ENCODE measurements at regions not wholly inside any gene's neighbourhood (a gene's known extent, or its start where the extent isn't known, plus 50 kb on each side); places are given as distances from the start of the nearest gene placed in this dataset.

DNA sequence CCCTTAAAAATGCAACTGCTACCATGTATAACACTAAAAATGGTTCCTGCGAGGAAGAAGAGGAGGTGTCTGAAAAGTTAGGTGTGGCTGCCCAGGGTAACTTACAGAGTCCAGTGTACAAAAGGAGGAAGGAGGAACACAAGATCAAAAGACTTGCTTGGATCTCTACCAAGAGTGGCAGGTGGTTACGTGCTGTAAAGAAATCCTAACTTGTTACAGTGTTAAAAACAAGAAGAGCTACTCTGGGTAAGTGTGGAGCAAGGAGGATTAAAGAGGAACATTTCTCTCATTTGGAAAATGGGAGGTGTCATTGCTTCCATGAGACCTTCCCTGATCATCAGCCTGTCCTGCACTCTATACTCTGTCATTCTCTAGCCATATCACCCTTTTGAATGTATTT lies 242.0 kb downstream of the PTTG2 start:
- no peak for TF ChIP-seq CTCF (IDR thresholded peaks at IDR 0.05; ENCODE audit: low read depth, low read length)
- no peak overlapping the region for H3K4me3 ChIP-seq (ENCODE audit: low read depth, low read length)

DNA sequence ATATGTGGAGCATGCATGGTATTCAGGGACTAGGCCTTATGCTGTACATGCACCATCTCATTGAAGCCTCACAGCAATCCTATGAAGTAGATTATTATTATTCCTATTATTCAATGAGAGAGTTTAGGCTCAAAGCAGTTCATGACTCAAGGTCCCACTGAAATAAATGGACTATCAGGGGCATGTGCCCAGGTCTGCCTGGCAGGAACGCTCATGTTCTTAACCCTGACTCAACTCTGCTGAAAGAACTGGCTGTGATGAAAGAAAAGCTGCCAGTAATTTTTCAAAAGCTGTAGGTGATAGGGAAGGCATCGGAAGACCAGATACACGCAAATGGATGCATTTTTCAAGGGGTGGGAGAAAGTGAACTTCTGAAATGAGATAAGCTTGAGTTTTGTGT lies 243.4 kb downstream of the PTTG2 start:
- H3K4me3 ChIP-seq (ENCODE audit: low read depth, low read length), result no peak overlapping the region

DNA sequence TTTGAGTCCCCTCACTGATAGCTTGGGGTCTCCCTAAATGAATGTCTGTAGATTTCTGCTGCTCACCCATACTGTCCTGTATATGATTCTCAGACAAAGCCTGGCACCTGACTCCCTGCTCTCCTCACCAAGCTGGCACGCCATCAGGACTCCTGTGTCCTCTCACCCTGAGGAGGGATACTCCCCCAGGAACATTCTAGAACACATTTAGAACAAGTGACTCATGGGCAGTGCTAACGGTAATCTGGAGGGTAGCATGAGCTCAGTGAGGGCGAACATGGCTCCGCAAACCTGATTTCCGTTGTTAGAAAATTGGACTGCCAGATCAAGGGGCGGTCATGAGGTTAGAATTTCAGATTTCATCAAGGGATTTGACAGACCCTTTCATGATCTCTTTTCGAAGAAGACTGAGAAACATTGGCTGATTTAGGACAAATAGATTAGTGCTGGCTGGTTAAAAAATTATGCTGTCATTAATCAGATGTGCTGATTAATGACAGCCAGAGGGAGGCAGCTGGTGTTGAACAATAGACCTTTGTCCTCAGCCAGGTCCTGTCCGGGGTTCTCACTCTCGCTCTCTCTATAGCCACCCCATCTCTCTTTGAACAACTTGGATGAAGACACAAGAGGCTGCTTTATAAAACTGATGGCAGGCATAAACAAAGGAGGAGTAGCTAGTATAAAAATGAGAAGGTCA lies 244.3 kb downstream of the PTTG2 start:
- TF ChIP-seq CTCF (IDR thresholded peaks at IDR 0.05; ENCODE audit: low read depth, low read length), result no peak
- H3K4me3 ChIP-seq (ENCODE audit: low read depth, low read length), result no peak overlapping the region

More for the DNA sequence above, 243.4 kb downstream of the PTTG2 start:
- no peak for TF ChIP-seq CTCF (IDR thresholded peaks at IDR 0.05; ENCODE audit: low read depth, low read length)

DNA sequence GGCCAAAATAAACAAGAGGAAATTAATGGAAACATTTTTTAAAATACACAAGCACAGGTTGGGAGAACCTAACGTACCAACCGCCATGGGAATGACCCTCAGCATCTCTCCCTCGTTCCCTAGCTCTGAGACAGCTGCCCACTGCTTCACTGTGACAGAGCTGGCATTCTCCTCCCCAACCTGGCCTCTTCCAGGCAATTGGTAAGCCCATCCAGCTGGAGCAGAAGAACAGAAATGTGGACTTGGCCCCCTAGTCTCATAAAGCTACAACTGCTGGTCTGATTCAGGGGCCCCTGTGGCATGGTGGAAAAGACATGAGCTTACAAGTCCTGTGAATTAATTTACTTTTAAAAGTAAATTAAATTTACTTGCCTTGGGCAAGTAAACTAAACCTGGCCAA lies 245.1 kb downstream of the PTTG2 start:
- no peak for TF ChIP-seq CTCF (IDR thresholded peaks at IDR 0.05; ENCODE audit: low read depth, low read length)

GRCh38 chr4:38207110-38207457 lies 246.9 kb downstream of the PTTG2 start:
- no peak overlapping the region for H3K4me3 ChIP-seq (ENCODE audit: low read depth, low read length)
- no peak for TF ChIP-seq CTCF (IDR thresholded peaks at IDR 0.05; ENCODE audit: low read depth, low read length)

More for the DNA sequence above, 245.1 kb downstream of the PTTG2 start:
- H3K4me3 ChIP-seq (ENCODE audit: low read depth, low read length), result no peak overlapping the region

DNA sequence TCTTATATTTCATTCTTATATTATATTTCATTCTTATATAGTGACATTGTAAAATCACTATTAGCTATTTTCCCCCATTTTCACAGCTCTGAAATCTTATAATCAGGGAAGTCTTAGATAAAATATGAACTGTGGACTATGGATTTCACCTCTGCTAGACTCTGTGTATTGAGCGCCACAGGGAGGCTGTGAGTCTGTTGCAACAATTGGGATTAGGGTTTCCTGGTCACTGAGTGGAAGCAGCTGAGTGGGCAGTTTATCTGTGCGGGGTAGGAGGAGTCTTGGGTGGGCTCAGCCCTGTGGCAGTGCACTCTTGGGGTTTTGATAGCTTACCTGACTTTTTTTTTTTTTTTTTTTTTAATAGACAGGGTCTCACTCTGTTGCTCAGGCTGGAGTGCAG lies 249.5 kb downstream of the PTTG2 start:
- no peak for TF ChIP-seq CTCF (IDR thresholded peaks at IDR 0.05; ENCODE audit: low read depth, low read length)
- no peak overlapping the region for H3K4me3 ChIP-seq (ENCODE audit: low read depth, low read length)

DNA sequence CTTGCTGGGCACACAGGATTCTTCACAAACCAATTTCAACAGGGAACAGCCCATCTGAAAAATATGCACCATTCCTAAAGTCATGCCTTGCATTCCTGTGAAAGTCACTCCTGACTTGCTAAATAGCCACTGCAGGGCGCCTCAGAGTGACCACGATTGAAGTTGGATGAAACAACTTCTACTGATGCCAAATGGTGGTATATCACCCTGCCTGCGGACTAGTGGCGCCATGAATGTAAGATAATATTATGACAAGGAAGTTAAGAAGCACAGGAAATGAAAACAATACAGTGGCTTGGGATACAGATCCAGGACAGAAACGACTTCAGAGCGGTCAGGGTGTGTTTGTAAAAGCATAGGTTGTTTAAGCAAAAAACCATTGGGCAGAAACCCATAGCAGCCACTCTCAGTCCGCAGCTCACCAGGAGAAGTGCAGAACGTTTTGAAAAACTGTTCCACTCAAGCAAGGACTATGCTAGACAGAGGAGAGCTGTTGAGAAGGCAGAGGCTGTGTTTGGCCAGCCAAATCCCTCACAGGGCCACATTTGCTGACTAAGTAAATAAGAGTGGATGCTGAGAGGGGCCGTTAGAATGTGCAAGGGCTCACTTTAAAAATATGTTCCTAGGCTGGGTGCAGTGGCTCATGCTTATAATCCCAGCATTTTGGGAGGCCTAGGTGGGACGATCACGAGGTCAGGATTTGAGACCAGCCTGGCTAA lies 250.4 kb downstream of the PTTG2 start:
- TF ChIP-seq CTCF (IDR thresholded peaks at IDR 0.05; ENCODE audit: low read depth, low read length), result no peak
- no peak overlapping the region for H3K4me3 ChIP-seq (ENCODE audit: low read depth, low read length)

Data from WI38 (cell line).